ENCODE measurements at regions not wholly inside any gene's neighbourhood (a gene's known extent, or its start where the extent isn't known, plus 50 kb on each side); places are given as distances from the start of the nearest gene placed in this dataset.

GRCh38 chr15:84103345-84103744 is 132.2 kb upstream of the GOLGA6L4 start:
- 69% methylated on average over 4 of the region's 4 CpGs for WGBS (ENCODE audit: low lambda C conversion rate)

More at GRCh38 chr15:84103345-84103744, 132.2 kb upstream of the GOLGA6L4 start:
- Histone ChIP-seq H3K9ac (no peak overlapping the region), H3K9me3 (no peaks in the 10 kb centered on the region), H4K20me1 (ENCODE audit: insufficient read depth) (no peaks in the 10 kb centered on the region), H3K4me2 (no peak overlapping the region), H3K4me1 (ENCODE audit: control insufficient read depth in 1 of 2, insufficient read depth in 2 of 2, low read depth in 1 of 2, low read length in 1 of 2) (peaks cover 5% of the 10 kb centered on the region in 2 experiments; a peak in 3 of 4 replicates), H3K27ac (ENCODE audit: low read depth in 2 of 2, low read length in 1 of 2) (no peak overlapping the region), H3K36me3 (replicated peaks in 1 of 2; ENCODE audit: control insufficient read depth in 1 of 2, insufficient read depth in 2 of 2, low read length in 1 of 2) (no peaks in the 10 kb centered on the region), H3F3A (replicated peaks; ENCODE audit: insufficient read depth) (peaks cover 3% of the 10 kb centered on the region), H3K4me3 (ENCODE audit: low read depth in 2 of 2, low read length in 1 of 2) (no peak overlapping the region), H3K79me2 (ENCODE audit: insufficient read depth) (no peaks in the 10 kb centered on the region; the same call in 1 of the 2 replicates), H3K9me2 (no peaks in the 10 kb centered on the region), H2AFZ (ENCODE audit: low read depth) (no peak overlapping the region), H3K27me3 (ENCODE audit: insufficient read depth) (no peaks in the 10 kb centered on the region)
- TF ChIP-seq FOSL2 (IDR thresholded peaks at IDR 0.05; ENCODE audit: borderline replicate concordance, low read depth) (no peak), REST (IDR thresholded peaks at IDR 0.05; ENCODE audit: low read depth, low read length) (no peak), ELF1 (IDR thresholded peaks at IDR 0.05) (no peak), RFX5 (IDR thresholded peaks at IDR 0.05; ENCODE audit: low read length) (no peak), CTCF (IDR thresholded peaks at IDR 0.05) (no peak), TCF12 (IDR thresholded peaks at IDR 0.05) (no peak), RXRA (IDR thresholded peaks at IDR 0.05; ENCODE audit: borderline replicate concordance, low read depth) (no peak), CHD2 (IDR thresholded peaks at IDR 0.05; ENCODE audit: low read length, partially characterized antibody) (no peak), SMC3 (IDR thresholded peaks at IDR 0.05; ENCODE audit: low read depth, low read length) (no peak), TEAD4 (IDR thresholded peaks at IDR 0.05; ENCODE audit: borderline replicate concordance, insufficient read depth) (no peak), SIN3A (IDR thresholded peaks at IDR 0.05; ENCODE audit: borderline replicate concordance, low read depth, low read length) (no peak), EP300 (IDR thresholded peaks at IDR 0.05; ENCODE audit: borderline replicate concordance in 1 of 2, low read depth in 1 of 2, low read length in 1 of 2) (no peak)
- TF ChIP-seq, protein P1, sequence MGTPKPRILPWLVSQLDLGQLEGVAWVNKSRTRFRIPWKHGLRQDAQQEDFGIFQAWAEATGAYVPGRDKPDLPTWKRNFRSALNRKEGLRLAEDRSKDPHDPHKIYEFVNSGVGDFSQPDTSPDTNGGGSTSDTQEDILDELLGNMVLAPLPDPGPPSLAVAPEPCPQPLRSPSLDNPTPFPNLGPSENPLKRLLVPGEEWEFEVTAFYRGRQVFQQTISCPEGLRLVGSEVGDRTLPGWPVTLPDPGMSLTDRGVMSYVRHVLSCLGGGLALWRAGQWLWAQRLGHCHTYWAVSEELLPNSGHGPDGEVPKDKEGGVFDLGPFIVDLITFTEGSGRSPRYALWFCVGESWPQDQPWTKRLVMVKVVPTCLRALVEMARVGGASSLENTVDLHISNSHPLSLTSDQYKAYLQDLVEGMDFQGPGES (IDR thresholded peaks at IDR 0.05; ENCODE audit: low read depth, low read length), result no peak
- ChIA-PET POLR2A (no interaction called here), CTCF (no interaction called here)
- DNase-seq, result no peak
